Stomach (tissue), 8 donors: ENCODE measurements at regions not wholly inside any gene's neighbourhood (a gene's known extent, or its start where the extent isn't known, plus 50 kb on each side); places are given as distances from the start of the nearest gene placed in this dataset.
A peak's percentile ranks its signal among the peaks of the same experiment; 100 is the strongest.

Experiments used
- DNase-seq, 2 donors: peaks; one replicate each; pipeline versions ENCODE4 v3.0.0 to v3.0.0-alpha.2; 2013 to 2019
- H3K27ac ChIP-seq, 5 donors: fragments of 200-600 bp in 4 of 5; sonication (generic) in 4 of 5; one replicate each; pipeline ENCODE4 v1.5.1; 2013 to 2019; ENCODE audit warnings: mild to moderate bottlenecking in 1 of 5, moderate library complexity in 1 of 5
- H3K27me3 ChIP-seq, 3 donors: fragments of 200-600 bp; sonication (generic); one replicate each; pipeline ENCODE4 v1.5.1; 2017 to 2019; ENCODE audit warnings: mixed run types in 1 of 3
- H3K36me3 ChIP-seq, 4 donors: fragments of 200-600 bp; sonication (generic); 1 replicate in 3 of 4; 2 replicates in 1 of 4; pipeline ENCODE4 v1.5.1; 2016 to 2019
- H3K4me1 ChIP-seq, 4 donors: fragments of 200-600 bp; sonication (generic); one replicate each; pipeline ENCODE4 v1.5.1; 2016 to 2019
- H3K4me3 ChIP-seq, 4 donors: fragments of 200-600 bp; sonication (generic) in 3 of 4; one replicate each; pipeline ENCODE4 v1.5.1; 2016 to 2019; ENCODE audit warnings: mild to moderate bottlenecking in 1 of 4
- H3K9me3 ChIP-seq, 4 donors: fragments of 200-600 bp; sonication (generic); one replicate each; pipeline ENCODE4 v1.5.1; 2016 to 2019
- CTCF ChIP-seq, 7 experiments: fragments of 450-650 bp in 4 of 7; fragments of 200-600 bp in 3 of 7; sonication (generic) in 3 of 7; IDR thresholded peaks; one replicate each; pipeline ENCODE4 v1.5.1; 2016 to 2019; ENCODE audit warnings: antibody characterized with exemption in 7 of 7, control low read depth in 2 of 7, mild to moderate bottlenecking in 1 of 7
- EP300 ChIP-seq: sonication (generic); formaldehyde crosslinking; IDR thresholded peaks from one replicate; pipeline ENCODE4 v1.6.1; 2017; ENCODE audit warnings: antibody characterized with exemption
- POLR2A ChIP-seq, 4 donors: fragments of 450-650 bp; IDR thresholded peaks; one replicate each; pipeline ENCODE4 v1.6.1; 2016; ENCODE audit warnings: antibody characterized with exemption in 4 of 4, control low read depth in 2 of 4, mild to moderate bottlenecking in 1 of 4, moderate library complexity in 1 of 4
- POLR2AphosphoS5 ChIP-seq, 3 donors: sonication (generic); formaldehyde crosslinking; IDR thresholded peaks; one replicate each; pipeline ENCODE4 v1.6.1; 2016; ENCODE audit warnings: antibody characterized with exemption in 3 of 3
- WGBS, 5 donors: extraction: QIAGEN DNeasy Blood & Tissue Kit in 3 of 5; methylation state at CpG; one replicate each; pipeline versions ENCODE4 v1.1.5 to v1.1.7; 2013 to 2018; 5-methylcytosine and 5-hydroxymethylcytosine counted together
- intact Hi-C: fragments of 100-400 bp; cut with DNase I; formaldehyde crosslinking; loops from one replicate; pipeline ENCODE4 v1.15.1; 2023; ENCODE audit warnings: low total_unique reads
- donor health status: healthy with polysubstance abuse.
- donor health status: Bipolar disorder and iron deficiency.
- donor health status: healthy.

- TF ChIP-seq EP300 (no peak), CTCF (IDR thresholded peaks at IDR 0.05) (no peak), POLR2AphosphoS5 (IDR thresholded peaks at IDR 0.05) (no peak), POLR2A (IDR thresholded peaks at IDR 0.05) (no peak)
- H3K27ac ChIP-seq, result no peak overlapping the region
- H3K4me1 ChIP-seq, result no peaks in the 10 kb centered on the region
- peak in 1 of 2 donors; percentile 5 for DNase-seq
- no peaks in the 10 kb centered on the region for H3K27me3 ChIP-seq
- H3K4me3 ChIP-seq, result no peak overlapping the region
- no peaks in the 10 kb centered on the region for H3K9me3 ChIP-seq
- 66 to 71% (median 69%) methylated on average over 8 of the region's 8 CpGs for WGBS, 5 donors
- intact Hi-C loops, result no loop called here
- H3K36me3 ChIP-seq, result no peaks in the 10 kb centered on the region
Measured at GRCh38 chr12:28057856-28058615, 85.5 kb upstream of the PTHLH start.

GRCh38 chr12:28059220-28059619 is 86.7 kb upstream of the PTHLH start:
- Histone ChIP-seq H3K4me3 (no peak overlapping the region), H3K27ac (no peak overlapping the region), H3K9me3 (no peaks in the 10 kb centered on the region), H3K27me3 (no peaks in the 10 kb centered on the region), H3K36me3 (no peaks in the 10 kb centered on the region), H3K4me1 (no peaks in the 10 kb centered on the region)
- no peak for TF ChIP-seq EP300
- TF ChIP-seq POLR2A (IDR thresholded peaks at IDR 0.05), result no peak
- TF ChIP-seq CTCF (IDR thresholded peaks at IDR 0.05), result no peak
- no peak for TF ChIP-seq POLR2AphosphoS5 (IDR thresholded peaks at IDR 0.05)
- intact Hi-C loops, result no loop called here
- no peak for DNase-seq
- WGBS, 5 donors, result 44 to 65% (median 46%) methylated on average over 1 of the region's 1 CpG

- H3K4me1 ChIP-seq, result no peaks in the 10 kb centered on the region
- no peaks in the 10 kb centered on the region for H3K36me3 ChIP-seq
- TF ChIP-seq EP300, result no peak
- no peak for TF ChIP-seq CTCF (IDR thresholded peaks at IDR 0.05)
- no peak for TF ChIP-seq POLR2AphosphoS5 (IDR thresholded peaks at IDR 0.05)
- no peak for TF ChIP-seq POLR2A (IDR thresholded peaks at IDR 0.05)
- H3K27me3 ChIP-seq, result no peaks in the 10 kb centered on the region
- H3K27ac ChIP-seq, result no peak overlapping the region
- H3K4me3 ChIP-seq, result no peak overlapping the region
- DNase-seq, result no peak
- H3K9me3 ChIP-seq, result no peaks in the 10 kb centered on the region
- WGBS, 5 donors, result 81 to 93% (median 89%) methylated on average over 2 of the region's 2 CpGs
- intact Hi-C loops, result no loop called here
Measured at GRCh38 chr12:28059668-28060067, 87.1 kb upstream of the PTHLH start.

- TF ChIP-seq EP300, result no peak
- TF ChIP-seq POLR2A (IDR thresholded peaks at IDR 0.05), result no peak
- TF ChIP-seq CTCF (IDR thresholded peaks at IDR 0.05), result no peak
- TF ChIP-seq POLR2AphosphoS5 (IDR thresholded peaks at IDR 0.05), result no peak
- DNase-seq, result no peak
- 96 to 99% (median 98%) methylated on average over 6 of the region's 6 CpGs for WGBS, 5 donors
- intact Hi-C loops, result no loop called here
- Histone ChIP-seq H3K9me3 (no peaks in the 10 kb centered on the region), H3K27me3 (no peaks in the 10 kb centered on the region), H3K36me3 (no peaks in the 10 kb centered on the region), H3K27ac (no peak overlapping the region), H3K4me1 (no peaks in the 10 kb centered on the region), H3K4me3 (no peak overlapping the region)
Measured at GRCh38 chr12:28060871-28061270, 88.3 kb upstream of the PTHLH start.
